ENCODE measurements at regions not wholly inside any gene's neighbourhood (a gene's known extent, or its start where the extent isn't known, plus 50 kb on each side); places are given as distances from the start of the nearest gene placed in this dataset.
"Not testable (repeated sequence)": the region's sequence is repeated elsewhere in the genome, so short reads cannot be mapped to it uniquely, and the experiment has no call there.

DNA sequence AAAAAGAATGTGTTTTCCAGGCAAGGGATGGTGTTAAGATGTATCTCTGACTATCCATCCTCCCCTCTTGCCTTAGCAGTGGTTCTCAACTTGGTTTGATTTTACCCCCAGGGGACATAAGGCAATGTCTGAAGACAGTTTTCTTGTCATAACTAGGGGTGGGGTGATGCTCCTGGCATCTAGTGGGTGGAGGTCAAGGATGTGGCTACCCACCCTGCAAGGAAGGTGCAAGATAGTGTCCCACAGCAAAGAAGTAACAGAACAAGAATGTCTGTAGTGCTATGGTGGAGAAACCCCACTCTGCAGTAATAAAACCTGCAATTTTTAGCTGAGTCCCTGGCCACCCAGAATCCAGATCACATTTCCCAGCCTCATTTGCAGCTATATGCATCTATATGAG is 81.2 kb upstream of the TBL1X start:
- no peak for DNase-seq (ENCODE audit: low spot score)

DNA sequence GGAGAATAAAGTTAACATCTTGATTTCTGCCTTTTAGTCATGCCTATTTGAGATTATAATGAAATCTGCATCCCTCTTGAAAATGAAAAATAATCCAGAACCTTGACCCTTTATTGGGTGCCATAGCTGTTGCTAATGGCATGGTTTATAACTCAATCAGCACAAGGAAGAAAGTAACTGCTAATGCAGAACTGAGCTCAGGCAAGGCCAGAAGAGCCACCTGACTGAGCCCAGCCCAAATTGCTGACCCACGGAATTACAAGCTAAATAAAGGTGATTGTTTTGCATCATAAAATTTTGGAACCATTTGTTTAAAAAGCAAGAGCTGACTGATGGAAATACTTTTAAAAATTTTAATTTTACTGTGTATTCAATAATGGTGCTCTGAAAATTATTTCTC is 76.4 kb upstream of the TBL1X start:
- no peak for DNase-seq (ENCODE audit: low spot score)

DNA sequence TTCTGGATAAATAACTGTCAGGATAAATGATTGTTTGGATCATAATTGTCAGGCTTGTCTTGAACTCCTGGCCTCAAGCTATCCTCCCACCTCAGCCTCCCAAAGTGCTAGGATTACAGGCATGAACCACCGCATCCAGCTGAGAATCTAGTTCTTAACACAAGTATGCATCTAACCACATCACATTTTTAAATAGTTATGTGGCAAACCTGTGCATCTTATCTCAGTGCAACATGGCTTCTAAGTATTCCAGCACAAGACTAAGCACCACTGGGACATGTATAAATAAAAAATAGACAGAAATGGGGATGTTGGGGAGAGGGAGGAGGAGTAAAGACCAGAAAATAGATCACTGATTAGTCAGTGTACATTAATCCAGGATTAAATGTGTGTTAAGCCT is 74.7 kb upstream of the TBL1X start:
- no peak for DNase-seq (ENCODE audit: low spot score)

DNA sequence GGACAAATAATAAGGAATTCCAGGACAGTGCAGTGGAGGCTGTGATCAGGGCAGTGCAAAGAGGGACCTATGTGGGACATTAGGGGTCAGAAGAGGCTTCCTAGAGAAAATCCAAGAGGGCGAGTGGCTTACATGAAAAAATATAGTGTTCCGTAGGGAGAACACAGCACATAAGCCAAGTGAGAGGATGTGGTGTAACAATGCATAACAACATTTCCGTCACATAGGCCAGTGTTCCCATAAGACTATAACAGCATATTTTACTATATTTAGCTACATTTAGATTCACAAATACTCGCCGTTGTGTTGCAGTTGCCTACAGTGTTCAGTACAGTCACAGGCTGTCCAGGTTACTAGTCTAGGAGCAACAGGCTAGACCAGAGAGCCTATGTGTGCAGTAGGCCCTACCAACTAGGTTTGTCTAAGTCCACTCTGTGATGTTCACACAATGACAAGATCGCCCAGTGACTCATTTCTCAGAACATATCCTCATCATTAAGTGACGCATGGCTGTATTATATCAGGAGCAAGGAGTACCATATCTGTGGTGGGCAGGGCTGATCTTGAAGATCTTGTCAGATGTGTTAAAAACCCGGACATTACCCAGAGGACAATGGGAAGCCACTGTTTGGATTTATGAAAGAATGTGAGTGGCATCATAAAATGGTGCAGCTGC is 74.0 kb upstream of the TBL1X start:
- no peak for DNase-seq (ENCODE audit: low spot score)

DNA sequence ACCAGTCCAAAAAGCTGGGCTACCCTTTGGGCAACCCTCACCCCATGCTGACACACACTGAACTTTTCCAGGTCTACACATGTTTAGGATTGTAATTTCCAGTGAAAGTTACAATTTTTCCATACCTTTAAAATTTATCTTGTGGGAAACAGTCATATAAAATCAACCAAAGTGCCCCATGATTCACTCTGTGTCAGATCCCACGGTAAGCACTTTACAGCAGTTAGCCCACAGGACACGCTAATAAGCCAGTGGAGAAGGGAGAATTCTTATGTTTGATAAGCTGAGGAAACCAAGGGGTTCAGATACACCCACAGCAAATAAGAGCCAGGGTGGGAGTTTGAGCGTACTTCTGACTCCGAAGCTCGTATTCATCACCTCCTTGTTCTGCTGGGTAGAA is 72.4 kb upstream of the TBL1X start:
- peak; percentile 14 for DNase-seq (ENCODE audit: low spot score)

DNA sequence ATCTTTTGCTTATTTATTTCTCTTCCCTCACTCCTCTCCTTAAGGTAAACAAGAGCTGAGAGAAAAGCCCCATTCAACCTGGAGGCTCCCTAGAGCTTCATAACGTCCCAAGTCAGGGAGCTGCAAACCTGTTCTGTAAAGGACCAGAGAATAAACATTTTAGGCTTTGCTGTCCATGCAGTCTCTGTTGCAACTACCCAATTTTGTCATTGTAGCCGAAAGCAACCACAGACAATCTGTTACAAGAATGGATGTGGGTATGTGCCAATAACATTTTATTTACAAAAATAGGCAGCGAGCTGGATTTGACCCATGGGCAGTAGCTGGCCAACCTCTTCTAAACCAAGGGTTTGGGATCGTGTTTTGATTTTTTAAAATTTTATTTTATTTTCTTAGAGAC is 71.3 kb upstream of the TBL1X start:
- DNase-seq (ENCODE audit: low spot score), result no peak

DNA sequence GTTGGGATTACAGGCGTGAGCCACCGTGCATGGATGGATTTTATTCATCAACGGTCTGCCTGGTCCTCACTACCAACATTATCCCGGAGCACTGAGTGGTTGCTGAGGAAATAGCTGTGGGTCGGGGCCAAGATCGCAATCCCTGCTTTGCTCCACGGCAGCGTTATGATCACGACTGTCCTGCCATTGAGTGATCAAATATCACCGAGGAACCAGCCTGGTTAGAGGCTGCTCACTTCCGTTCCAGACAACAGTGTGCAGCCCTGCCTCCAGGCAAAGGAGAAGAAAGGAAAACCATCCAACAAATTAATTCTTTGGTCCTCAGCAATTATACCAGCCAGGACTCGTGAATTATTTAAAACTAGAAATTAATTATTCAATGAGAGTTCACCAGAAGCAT is 70.6 kb upstream of the TBL1X start:
- no peak for DNase-seq (ENCODE audit: low spot score)

DNA sequence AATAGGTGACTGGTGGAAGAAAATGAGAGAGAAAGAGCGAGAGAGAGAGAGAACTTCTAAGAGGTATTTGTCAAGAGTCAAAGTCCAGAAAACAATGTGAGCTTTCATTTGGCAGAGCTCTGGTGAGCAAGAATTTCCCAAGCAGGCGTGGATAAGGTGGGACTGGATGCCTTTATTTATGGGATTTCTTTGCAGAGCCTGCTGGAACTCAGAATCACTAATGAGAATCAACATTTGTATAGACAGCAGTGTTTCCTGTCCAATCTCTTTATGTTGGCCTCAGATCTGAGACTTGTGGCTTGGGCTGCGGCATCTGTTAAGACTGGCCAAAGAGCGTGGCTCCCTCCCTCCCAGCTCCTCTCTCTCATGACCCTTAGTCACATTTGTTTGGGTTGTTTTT is 67.9 kb upstream of the TBL1X start:
- no peak for DNase-seq (ENCODE audit: low spot score)

DNA sequence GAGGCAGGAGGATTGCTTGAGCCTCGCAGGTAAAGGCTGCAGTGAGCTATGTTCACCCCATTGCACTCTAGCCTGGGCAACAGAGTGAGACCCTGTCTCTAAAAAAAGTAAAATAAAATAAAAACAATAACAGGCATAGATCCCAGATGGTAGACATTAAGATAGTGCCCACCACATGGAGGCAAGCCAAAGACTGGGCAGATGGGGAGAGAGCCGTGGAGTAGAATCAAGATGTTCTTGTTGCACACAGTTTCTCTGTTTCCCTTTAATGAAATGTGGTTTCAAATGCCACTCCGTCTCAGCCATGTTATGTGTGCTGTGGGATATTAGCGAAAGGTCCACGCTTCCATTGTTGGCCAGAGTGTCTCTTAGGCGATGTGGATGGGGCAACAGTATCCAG is 63.8 kb upstream of the TBL1X start:
- no peak for DNase-seq (ENCODE audit: low spot score)

DNA sequence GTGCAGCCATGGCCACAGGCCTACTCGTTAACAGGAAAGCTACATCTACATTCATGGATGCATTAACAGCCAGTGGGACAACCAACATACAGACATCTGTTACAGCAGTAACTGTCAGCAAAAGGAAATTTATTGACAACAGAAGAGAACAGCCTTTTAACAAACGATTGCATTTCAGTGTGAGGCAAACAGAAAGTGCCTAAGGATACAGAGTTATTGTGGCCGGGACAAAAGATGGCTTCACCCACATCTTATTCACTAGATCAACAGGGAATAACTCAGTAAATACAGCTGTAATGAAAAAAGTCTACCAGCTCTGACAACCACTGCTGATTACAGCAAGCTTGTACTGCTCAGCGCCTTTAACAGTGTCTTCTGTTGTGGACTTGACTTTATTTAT is 61.5 kb upstream of the TBL1X start:
- no peak for DNase-seq (ENCODE audit: low spot score)

DNA sequence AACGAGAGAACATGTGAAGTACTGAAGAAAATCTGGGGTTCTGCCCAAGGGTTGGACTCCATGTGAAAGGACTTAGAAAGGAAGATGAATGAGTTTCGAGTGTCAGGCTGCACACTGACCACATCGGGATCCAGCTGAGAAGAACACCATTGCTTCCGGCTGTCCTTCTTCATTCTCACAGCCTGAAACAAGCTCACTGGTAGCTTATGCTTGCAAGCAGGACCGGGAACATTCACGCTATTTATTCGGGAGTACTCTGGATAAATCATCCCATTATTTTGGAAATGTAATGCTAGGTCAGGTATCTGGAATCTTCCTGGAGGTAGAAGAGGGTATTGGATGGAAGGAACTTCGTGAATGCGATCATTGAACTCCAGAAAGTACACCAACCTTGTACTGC is 59.2 kb upstream of the TBL1X start:
- DNase-seq (ENCODE audit: low spot score), result not testable (repeated sequence)

DNA sequence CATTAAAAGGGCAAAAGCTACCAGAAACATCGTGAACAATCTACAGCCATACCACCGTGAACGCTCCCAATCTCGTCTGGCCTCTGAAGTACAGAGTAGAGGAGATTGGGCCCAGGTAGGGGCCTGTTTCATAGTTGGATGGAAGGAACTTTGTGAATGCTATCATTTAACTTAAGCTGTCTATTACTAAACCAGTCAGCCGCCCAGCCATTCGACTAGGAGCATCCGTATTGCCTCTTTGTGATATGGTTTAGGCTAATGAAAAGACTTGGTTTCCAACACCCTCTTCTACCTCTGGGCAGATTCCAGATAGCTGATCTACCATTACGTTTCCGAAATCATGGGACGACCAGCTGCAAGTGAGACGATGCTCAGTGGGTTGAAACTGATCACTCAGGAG is 54.0 kb upstream of the TBL1X start:
- DNase-seq (ENCODE audit: low spot score), result not testable (repeated sequence)

DNA sequence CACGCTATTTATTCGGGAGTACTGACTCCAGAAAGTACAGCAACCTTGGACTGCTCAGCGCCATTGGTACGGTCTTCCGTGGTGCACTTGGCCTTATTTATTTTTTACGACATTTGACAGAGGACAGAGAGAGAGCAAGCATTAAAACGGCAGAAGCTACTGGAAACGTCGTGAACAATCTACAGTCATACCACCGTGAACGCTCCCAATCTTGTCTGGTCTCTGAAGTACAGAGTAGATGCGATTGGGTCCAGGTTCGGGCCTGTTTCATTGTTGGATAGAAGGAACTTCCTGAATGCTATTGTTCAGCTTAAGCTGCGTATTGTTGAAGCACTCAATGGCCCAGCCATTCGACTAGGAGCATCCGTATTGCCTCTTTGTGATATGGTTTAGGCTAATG is 53.2 kb upstream of the TBL1X start:
- DNase-seq (ENCODE audit: low spot score), result not testable (repeated sequence)

DNA sequence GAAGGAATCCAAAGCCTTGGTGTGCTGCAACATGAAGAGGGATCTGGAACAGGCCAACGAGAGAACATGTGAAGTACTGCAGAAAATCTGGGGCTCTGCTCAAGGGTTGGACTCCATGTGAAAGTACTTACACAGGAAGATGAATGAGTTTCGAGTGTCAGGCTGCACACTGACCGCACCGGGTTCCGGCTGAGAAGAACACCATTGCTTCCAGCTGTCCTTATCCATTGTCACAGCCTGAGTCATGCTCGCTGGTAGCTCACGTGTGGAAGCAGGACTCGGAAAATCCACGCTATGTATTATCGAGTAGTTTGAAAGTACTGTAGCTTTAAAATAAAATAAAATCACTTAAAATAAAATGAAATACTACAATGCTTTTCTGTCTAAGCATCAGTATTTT is 50.4 kb upstream of the TBL1X start:
- no peak for DNase-seq (ENCODE audit: low spot score)

Data from hepatic stellate cell (primary cell).